BLaER1 treated with 17β-estradiol and CSF1 and Interleukin-3, amounts not matched to agents 10 nM and 100 nM (cell line): ENCODE measurements at regions not wholly inside any gene's neighbourhood (a gene's known extent, or its start where the extent isn't known, plus 50 kb on each side); places are given as distances from the start of the nearest gene placed in this dataset.

ENCODE experiments used
- H3K27ac ChIP-seq, 11 experiments: shearing (Covaris generic); formaldehyde crosslinking; 2 replicates each; pipeline ENCODE4 v1.8.1; 2022
- H3K27me3 ChIP-seq, 11 experiments: shearing (Covaris generic); formaldehyde crosslinking; 2 replicates each; pipeline ENCODE4 v1.8.1; 2022
- H3K36me3 ChIP-seq, 11 experiments: shearing (Covaris generic); formaldehyde crosslinking; 2 replicates each; pipeline ENCODE4 v1.8.1; 2022
- H3K4me1 ChIP-seq, 10 experiments: shearing (Covaris generic); formaldehyde crosslinking; 2 replicates each; pipeline ENCODE4 v1.8.1; 2022
- H3K4me2 ChIP-seq, 11 experiments: shearing (Covaris generic); formaldehyde crosslinking; 2 replicates each; pipeline ENCODE4 v1.8.1; 2022
- H3K4me3 ChIP-seq, 10 experiments: shearing (Covaris generic); formaldehyde crosslinking; 2 replicates each; pipeline ENCODE4 v1.8.1; 2022
- H3K9ac ChIP-seq, 11 experiments: shearing (Covaris generic); formaldehyde crosslinking; 2 replicates each; pipeline ENCODE4 v1.8.1; 2022
- H3K9me3 ChIP-seq, 11 experiments: shearing (Covaris generic); formaldehyde crosslinking; replicated peaks in 1 of 11; 2 replicates each; pipeline ENCODE4 v1.8.1; 2022
- H4K20me1 ChIP-seq, 11 experiments: shearing (Covaris generic); formaldehyde crosslinking; 2 replicates each; pipeline ENCODE4 v1.8.1; 2022
- Cebpa-rat ChIP-seq, 11 experiments: shearing (Covaris generic); IDR thresholded peaks; 2 replicates each; pipeline ENCODE4 v1.8.1; 2022

- Histone ChIP-seq H3K27me3 (no peaks in the 10 kb centered on the region), H3K4me2 (no peak overlapping the region), H3K9ac (no peak overlapping the region), H3K36me3 (no peaks in the 10 kb centered on the region), H3K9me3 (no peaks in the 10 kb centered on the region), H3K4me3 (no peak overlapping the region), H3K27ac (no peak overlapping the region), H3K4me1 (no peaks in the 10 kb centered on the region), H4K20me1 (no peaks in the 10 kb centered on the region)
- TF ChIP-seq Cebpa-rat (IDR thresholded peaks at IDR 0.05), result no peak
These were observed 1163.1 kb upstream of the MIR17HG start for GRCh38 chr13:90184355-90184754.

- Histone ChIP-seq H3K9me3 (no peaks in the 10 kb centered on the region), H3K9ac (no peak overlapping the region), H3K36me3 (no peaks in the 10 kb centered on the region), H3K27me3 (no peaks in the 10 kb centered on the region), H3K4me2 (no peak overlapping the region), H3K27ac (no peak overlapping the region), H3K4me3 (no peak overlapping the region), H3K4me1 (no peaks in the 10 kb centered on the region), H4K20me1 (no peaks in the 10 kb centered on the region)
- no peak for TF ChIP-seq Cebpa-rat (IDR thresholded peaks at IDR 0.05)
These were observed 1161.8 kb upstream of the MIR17HG start for GRCh38 chr13:90185734-90186133.

GRCh38 chr13:90187478-90188350, 1159.8 kb upstream of the MIR17HG start:
- Histone ChIP-seq H3K9me3 (no peaks in the 10 kb centered on the region), H3K27me3 (no peaks in the 10 kb centered on the region), H4K20me1 (no peaks in the 10 kb centered on the region), H3K36me3 (no peaks in the 10 kb centered on the region), H3K9ac (no peak overlapping the region), H3K4me2 (no peak overlapping the region), H3K27ac (no peak overlapping the region), H3K4me1 (no peaks in the 10 kb centered on the region), H3K4me3 (no peak overlapping the region)
- no peak for TF ChIP-seq Cebpa-rat (IDR thresholded peaks at IDR 0.05)

DNA sequence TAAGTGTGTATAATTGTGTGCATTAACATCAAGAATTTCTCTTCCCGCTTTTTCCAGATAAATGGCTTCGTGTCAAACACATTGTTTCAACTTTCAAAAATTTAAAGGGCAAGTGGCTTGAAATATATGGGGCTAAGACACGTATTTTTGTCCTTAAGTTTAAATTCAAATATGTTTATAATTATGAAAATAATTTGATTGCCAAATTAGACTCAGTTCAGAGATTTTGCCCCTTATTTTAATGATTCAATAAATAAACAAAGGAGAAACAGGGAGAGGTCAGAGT, 1159.2 kb upstream of the MIR17HG start:
- Histone ChIP-seq H3K36me3 (no peaks in the 10 kb centered on the region), H3K27ac (no peak overlapping the region), H3K4me3 (no peak overlapping the region), H3K4me1 (no peaks in the 10 kb centered on the region), H3K27me3 (no peaks in the 10 kb centered on the region), H3K9ac (no peak overlapping the region), H3K9me3 (no peaks in the 10 kb centered on the region), H4K20me1 (no peaks in the 10 kb centered on the region), H3K4me2 (no peak overlapping the region)
- TF ChIP-seq Cebpa-rat (IDR thresholded peaks at IDR 0.05), result no peak

- no peak overlapping the region for H3K27ac ChIP-seq
- H3K4me1 ChIP-seq, result no peaks in the 10 kb centered on the region
- H3K9ac ChIP-seq, result no peak overlapping the region
- no peaks in the 10 kb centered on the region for H3K27me3 ChIP-seq
- H3K4me3 ChIP-seq, result no peak overlapping the region
- no peak overlapping the region for H3K4me2 ChIP-seq
- no peak for TF ChIP-seq Cebpa-rat (IDR thresholded peaks at IDR 0.05)
- no peaks in the 10 kb centered on the region for H4K20me1 ChIP-seq
- no peaks in the 10 kb centered on the region for H3K36me3 ChIP-seq
- no peaks in the 10 kb centered on the region for H3K9me3 ChIP-seq
These were observed 1149.8 kb upstream of the MIR17HG start for GRCh38 chr13:90197722-90198121.

GRCh38 chr13:90201202-90201601, 1146.3 kb upstream of the MIR17HG start:
- no peaks in the 10 kb centered on the region for H4K20me1 ChIP-seq
- no peaks in the 10 kb centered on the region for H3K4me1 ChIP-seq
- no peak for TF ChIP-seq Cebpa-rat (IDR thresholded peaks at IDR 0.05)
- no peak overlapping the region for H3K4me2 ChIP-seq
- no peak overlapping the region for H3K9ac ChIP-seq
- H3K4me3 ChIP-seq, result no peak overlapping the region
- no peaks in the 10 kb centered on the region for H3K9me3 ChIP-seq
- no peaks in the 10 kb centered on the region for H3K36me3 ChIP-seq
- no peaks in the 10 kb centered on the region for H3K27me3 ChIP-seq
- H3K27ac ChIP-seq, result no peak overlapping the region

DNA sequence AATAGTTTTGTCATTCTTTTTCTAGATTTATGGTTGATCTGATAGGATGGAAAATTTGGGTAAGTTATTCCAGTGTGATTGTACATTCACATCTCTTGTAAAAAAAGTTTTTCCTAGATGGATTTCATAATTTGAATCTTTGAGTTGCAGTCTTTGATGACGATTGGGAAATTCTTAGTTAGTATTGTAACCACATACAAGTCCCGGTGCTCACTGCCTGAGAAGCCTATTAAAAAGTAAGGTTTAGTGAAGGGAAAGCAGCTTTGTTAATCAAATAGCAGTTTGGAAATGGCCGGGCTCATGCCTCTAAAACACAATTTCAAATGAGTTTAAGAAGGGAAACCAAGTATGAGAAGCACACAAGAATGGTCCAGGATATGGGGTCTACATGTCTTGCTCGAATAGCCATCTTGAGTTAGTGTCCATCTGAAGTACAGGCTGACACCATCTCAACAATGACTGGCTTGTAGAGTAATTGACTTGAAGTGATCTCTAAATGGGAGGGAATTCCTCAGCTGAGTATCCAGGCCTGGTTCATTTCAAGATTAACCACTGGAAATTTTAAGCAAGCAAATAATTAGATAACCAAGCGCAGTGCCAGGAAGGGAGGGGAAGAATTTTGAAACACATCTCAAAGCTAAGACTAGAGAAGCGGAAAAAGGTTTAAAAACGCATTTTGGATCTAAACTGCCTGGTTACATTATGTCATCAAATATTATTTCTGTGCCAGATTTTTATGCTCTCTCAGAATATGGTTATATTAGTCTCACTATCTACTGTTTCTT, 1145.6 kb upstream of the MIR17HG start:
- Histone ChIP-seq H3K4me1 (no peaks in the 10 kb centered on the region), H3K4me3 (no peak overlapping the region), H3K4me2 (no peak overlapping the region), H3K27ac (no peak overlapping the region), H3K27me3 (no peaks in the 10 kb centered on the region), H3K9me3 (no peaks in the 10 kb centered on the region), H3K9ac (no peak overlapping the region), H3K36me3 (no peaks in the 10 kb centered on the region), H4K20me1 (no peaks in the 10 kb centered on the region)
- TF ChIP-seq Cebpa-rat (IDR thresholded peaks at IDR 0.05), result no peak

- Histone ChIP-seq H3K27ac (no peak overlapping the region), H3K9ac (no peak overlapping the region), H3K4me1 (no peaks in the 10 kb centered on the region), H3K4me3 (no peak overlapping the region), H3K9me3 (peaks cover 0 to 7% (median 0%) of the 10 kb centered on the region in 11 experiments; a peak in 1 of 22 replicates), H3K4me2 (no peak overlapping the region), H4K20me1 (no peaks in the 10 kb centered on the region), H3K36me3 (no peaks in the 10 kb centered on the region), H3K27me3 (no peaks in the 10 kb centered on the region)
- no peak for TF ChIP-seq Cebpa-rat (IDR thresholded peaks at IDR 0.05)
These were observed 1142.4 kb upstream of the MIR17HG start for GRCh38 chr13:90205081-90205480.

DNA sequence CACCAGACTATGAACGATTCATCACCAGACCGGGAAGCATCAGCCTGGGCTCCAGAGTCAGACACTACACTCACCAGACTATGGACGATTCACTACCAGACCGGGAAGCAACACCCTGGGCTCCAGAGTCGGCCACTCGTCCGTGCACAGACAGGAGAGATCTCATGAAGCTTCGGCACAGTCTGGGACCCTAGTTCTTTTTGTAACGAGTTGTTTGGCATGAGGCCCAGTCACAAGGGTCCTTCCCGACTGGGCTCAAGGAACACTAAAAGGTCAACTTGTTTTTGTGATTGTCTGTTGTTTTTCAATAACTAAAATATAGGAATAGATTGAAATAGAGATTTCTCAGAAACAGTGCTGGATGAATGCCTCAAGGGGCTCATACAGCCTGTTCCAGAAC, 1141.6 kb upstream of the MIR17HG start:
- no peak for TF ChIP-seq Cebpa-rat (IDR thresholded peaks at IDR 0.05)
- Histone ChIP-seq H3K27ac (no peak overlapping the region), H3K36me3 (no peaks in the 10 kb centered on the region), H3K4me3 (no peak overlapping the region), H3K9me3 (peaks cover 0 to 7% (median 0%) of the 10 kb centered on the region in 11 experiments; a peak in 1 of 22 replicates), H3K4me1 (no peaks in the 10 kb centered on the region), H3K27me3 (no peaks in the 10 kb centered on the region), H3K9ac (no peak overlapping the region), H4K20me1 (no peaks in the 10 kb centered on the region), H3K4me2 (no peak overlapping the region)

GRCh38 chr13:90217275-90217674, 1130.2 kb upstream of the MIR17HG start:
- TF ChIP-seq Cebpa-rat (IDR thresholded peaks at IDR 0.05), result no peak
- H3K27me3 ChIP-seq, result no peaks in the 10 kb centered on the region
- no peak overlapping the region for H3K4me2 ChIP-seq

More at GRCh38 chr13:90217275-90217674, 1130.2 kb upstream of the MIR17HG start:
- Histone ChIP-seq H3K36me3 (no peaks in the 10 kb centered on the region), H3K9ac (no peak overlapping the region), H4K20me1 (no peaks in the 10 kb centered on the region), H3K27ac (no peak overlapping the region), H3K4me1 (peaks cover 0 to 7% (median 0%) of the 10 kb centered on the region in 10 experiments; a peak in 2 of 20 replicates), H3K4me3 (no peak overlapping the region), H3K9me3 (peaks cover 0 to 9% (median 0%) of the 10 kb centered on the region in 11 experiments; a peak in 3 of 22 replicates)
